NCI-H748 treated with DMSO at 0.1 percent for 48 hours (cell line): ENCODE measurements at regions not wholly inside any gene's neighbourhood (a gene's known extent, or its start where the extent isn't known, plus 50 kb on each side); places are given as distances from the start of the nearest gene placed in this dataset.
"Not testable (repeated sequence)": the region's sequence is repeated elsewhere in the genome, so short reads cannot be mapped to it uniquely, and the experiment has no call there.

Experiments
- DNase-seq: peaks from one replicate; lab custom pipeline; 2025; lab: John Stamatoyannopoulos, UW

GRCh38 chr5:58016877-58017276 lies 443.0 kb downstream of the PLK2 start:
- no peak for DNase-seq

GRCh38 chr5:58016358-58016757 lies 443.5 kb downstream of the PLK2 start:
- no peak for DNase-seq

GRCh38 chr5:58015175-58015574 lies 444.7 kb downstream of the PLK2 start:
- DNase-seq = no peak

GRCh38 chr5:58013542-58014258 lies 446.2 kb downstream of the PLK2 start:
- DNase-seq = no peak

GRCh38 chr5:58012801-58013315 lies 447.0 kb downstream of the PLK2 start:
- DNase-seq = no peak

GRCh38 chr5:58012102-58012501 lies 447.8 kb downstream of the PLK2 start:
- no peak for DNase-seq

GRCh38 chr5:58011301-58011700 lies 448.6 kb downstream of the PLK2 start:
- DNase-seq = no peak

GRCh38 chr5:58009754-58010153 lies 450.1 kb downstream of the PLK2 start:
- no peak for DNase-seq

- DNase-seq = no peak
Measured at GRCh38 chr5:58002323-58002722, 457.6 kb downstream of the PLK2 start.

GRCh38 chr5:57993866-57994265 lies 466.0 kb downstream of the PLK2 start:
- no peak for DNase-seq

- DNase-seq = no peak
Measured at GRCh38 chr5:57989378-57989777, 470.5 kb downstream of the PLK2 start.

GRCh38 chr5:57988813-57989212 lies 471.1 kb downstream of the PLK2 start:
- no peak for DNase-seq

GRCh38 chr5:57987552-57987951 lies 472.3 kb downstream of the PLK2 start:
- no peak for DNase-seq

GRCh38 chr5:57986761-57987341 lies 473.0 kb downstream of the PLK2 start:
- DNase-seq = no peak

GRCh38 chr5:57983426-57983825 lies 476.5 kb downstream of the PLK2 start:
- no peak for DNase-seq

- DNase-seq = no peak
Measured at GRCh38 chr5:57979671-57980070, 480.2 kb downstream of the PLK2 start.

- no peak for DNase-seq
Measured at GRCh38 chr5:57976506-57976905, 483.4 kb downstream of the PLK2 start.

GRCh38 chr5:57972099-57972498 lies 487.8 kb downstream of the PLK2 start:
- not testable (repeated sequence) for DNase-seq

- no peak for DNase-seq
Measured at GRCh38 chr5:57960569-57960968, 478.0 kb upstream of the ACTBL2 start.

GRCh38 chr5:57956636-57957035 lies 474.0 kb upstream of the ACTBL2 start:
- no peak for DNase-seq

- DNase-seq = no peak
Measured at GRCh38 chr5:57955511-57955910, 472.9 kb upstream of the ACTBL2 start.

GRCh38 chr5:57953792-57954191 lies 471.2 kb upstream of the ACTBL2 start:
- DNase-seq = no peak

GRCh38 chr5:57950616-57951228 lies 468.1 kb upstream of the ACTBL2 start:
- DNase-seq = no peak
